HG03457 (cell line): ENCODE measurements at regions not wholly inside any gene's neighbourhood (a gene's known extent, or its start where the extent isn't known, plus 50 kb on each side); places are given as distances from the start of the nearest gene placed in this dataset.
"Not testable (repeated sequence)": the region's sequence is repeated elsewhere in the genome, so short reads cannot be mapped to it uniquely, and the experiment has no call there.

Experiments used
- ATAC-seq: cut with Tn5 transposase; IDR thresholded peaks from one replicate; pipeline ENCODE4 v1.9.1; 2021; ENCODE audit warnings: moderate number of reproducible peaks; ENCODE audit not compliant: unreplicated experiment

DNA sequence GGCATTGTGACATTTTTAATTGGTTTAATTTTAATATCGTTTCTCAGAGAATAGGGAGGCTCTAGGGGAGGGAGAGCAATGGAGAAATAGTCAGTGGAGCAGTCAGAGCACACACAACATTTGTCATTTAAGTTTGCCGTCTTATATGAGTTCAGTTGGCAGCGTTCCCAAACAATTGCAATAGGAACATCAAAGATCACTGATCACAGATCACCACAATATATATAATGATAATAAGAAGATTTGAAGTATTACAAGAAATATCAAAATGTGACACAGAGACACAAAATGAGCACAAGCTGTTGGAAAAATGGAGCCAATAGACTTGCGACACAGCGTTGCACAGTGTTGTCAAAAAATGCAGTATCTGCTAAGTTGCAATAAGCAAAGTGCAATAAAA is 303.7 kb downstream of the CDH19 start:
- ATAC-seq, result no peak

DNA sequence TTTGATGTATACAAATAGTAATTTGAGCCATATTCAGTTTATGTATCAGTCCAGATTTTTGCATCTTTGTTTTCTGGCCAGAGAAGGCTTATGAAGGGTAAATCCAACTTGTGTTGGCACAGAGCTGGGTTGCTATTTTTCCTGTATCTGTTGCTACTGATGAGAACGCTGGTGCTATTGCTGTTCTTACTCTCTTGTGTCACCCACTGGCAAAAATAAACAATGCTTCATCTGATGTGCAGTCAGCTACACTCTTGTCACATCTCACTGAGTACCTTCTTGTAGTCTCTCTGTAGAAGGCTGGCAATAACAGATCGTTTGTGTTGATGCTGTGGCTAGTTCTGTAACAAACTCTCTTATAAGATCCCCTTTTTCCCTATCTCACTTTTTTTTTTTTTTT is 323.4 kb downstream of the CDH19 start:
- ATAC-seq, result no peak

DNA sequence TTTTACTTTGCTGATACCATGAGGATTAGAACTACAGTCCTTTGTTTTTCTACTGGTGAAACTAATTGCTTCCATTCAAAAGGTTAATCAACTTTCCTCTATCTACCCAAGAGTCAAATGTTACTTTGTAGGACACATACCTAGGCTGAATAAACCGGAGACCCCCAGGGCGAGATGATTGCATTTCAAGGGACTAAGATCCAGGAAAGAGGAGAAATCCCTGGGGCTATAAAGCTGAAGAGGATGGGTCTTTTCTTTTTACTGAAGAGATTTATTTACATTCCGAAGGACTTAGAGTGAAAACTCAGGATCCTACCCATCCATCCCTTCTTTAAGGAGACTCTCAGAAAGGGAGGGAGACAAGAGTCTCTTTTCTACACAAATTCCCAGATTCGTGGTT is 331.9 kb downstream of the CDH19 start:
- ATAC-seq, result no peak

DNA sequence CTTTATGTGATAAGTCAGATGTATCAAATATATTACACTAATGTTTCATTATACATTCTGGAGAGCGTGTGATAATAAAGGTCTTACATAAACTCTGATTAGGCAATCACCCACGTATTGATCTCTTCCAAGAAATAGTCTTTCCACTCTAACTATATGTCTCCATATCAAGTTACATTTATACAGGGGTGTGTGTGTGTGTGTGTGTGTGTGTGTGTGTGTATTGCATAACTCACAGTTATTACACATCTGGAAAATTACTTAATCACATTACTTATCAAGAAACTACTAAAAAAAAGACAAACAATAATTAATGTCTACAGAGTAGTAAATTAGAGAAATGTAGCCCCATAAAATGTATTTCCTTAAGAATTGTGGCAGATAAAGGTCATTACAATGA is 339.8 kb downstream of the CDH19 start:
- no peak for ATAC-seq

DNA sequence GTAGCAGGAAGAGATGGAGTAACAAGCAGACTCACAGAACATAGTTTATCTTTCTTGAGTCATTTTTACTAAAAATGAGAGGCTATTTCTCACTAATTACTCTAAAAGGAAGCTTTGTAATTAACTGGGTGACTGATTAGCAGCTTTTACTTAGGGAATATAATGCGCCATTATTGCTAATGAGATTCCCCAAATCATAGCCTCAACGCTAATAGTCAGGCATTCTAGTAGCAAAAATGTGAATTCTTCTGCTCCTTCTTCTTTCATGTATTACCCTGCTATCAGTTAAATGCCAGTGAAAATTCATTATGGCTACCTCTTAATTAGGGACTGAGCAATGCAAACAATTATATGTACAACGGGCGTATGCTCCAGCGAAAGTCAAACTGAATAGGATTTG is 349.8 kb downstream of the CDH19 start:
- ATAC-seq, result no peak

DNA sequence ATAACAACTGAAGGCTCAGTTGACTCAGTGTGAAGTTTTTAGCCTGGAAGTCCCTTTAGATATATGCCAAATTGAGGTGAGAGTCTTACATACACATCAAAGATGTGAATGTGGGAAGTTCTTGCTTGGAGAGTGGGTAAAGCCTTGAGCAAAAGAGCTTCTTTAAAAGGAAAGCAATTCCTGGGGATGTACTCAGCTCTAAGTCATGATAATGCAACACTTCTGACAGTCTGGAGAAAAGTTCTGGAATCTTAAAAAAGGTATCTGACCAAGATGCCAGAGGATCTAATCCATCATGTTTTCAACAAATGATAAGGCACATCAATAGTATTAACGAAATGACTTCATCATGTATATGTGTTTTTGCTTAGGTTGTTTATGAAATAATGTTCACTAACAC is 351.2 kb downstream of the CDH19 start:
- ATAC-seq, result no peak

DNA sequence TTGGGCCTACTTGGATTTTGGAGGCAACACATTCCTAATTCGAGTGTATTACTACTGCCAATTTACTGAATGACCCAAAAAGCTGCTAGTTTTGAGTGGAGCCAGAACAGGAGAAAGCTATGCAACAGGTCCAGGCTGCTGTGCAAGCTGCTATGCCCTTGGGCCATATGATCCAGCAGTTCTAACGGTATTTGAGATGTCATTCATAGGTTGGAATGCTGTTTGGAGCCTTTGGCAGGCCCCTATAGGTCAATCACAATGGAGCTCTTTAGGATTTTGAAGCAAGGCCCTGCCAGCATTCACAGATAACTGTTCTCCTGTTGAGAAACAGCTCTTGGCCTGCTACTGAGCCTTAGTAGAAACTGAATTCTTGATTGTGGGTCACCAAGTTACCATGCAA is 368.7 kb downstream of the CDH19 start:
- ATAC-seq, result no peak

DNA sequence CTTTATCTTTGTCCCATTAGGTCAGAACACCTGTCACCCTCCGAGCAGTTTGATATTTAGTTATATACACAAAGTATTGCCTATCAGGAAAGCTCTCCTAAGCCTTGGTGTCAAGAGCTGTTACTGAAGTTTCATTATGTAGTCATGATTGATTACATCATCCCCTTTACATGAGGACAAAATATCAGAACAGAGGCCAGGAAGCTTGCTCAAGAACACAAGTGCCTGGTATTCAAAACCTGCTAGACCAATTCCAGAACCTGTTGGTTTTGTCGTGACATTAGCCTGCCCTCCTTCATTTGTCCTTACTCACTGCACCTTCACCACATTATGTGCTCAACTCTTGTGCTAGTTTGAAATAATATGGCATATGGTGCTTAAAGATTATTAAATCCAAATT is 377.1 kb downstream of the CDH19 start:
- no peak for ATAC-seq

DNA sequence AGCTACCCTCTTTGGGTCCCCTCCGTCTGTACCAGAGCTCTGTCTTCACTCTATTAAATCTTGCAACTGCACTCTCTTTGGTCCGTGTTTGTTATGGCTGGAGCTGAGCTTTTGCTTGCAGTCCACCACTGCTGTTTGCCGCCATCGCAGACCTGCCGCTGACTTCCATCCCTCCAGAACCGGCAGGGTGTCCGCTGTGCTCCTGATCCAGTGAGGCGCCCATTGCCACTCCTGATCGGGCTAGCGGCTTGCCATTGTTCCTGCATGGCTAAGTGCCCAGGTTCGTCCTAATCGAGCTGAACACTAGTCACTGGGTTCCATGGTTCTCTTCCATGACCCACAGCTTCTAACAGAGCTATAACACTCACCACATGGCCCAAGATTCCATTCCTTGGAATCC is 380.6 kb downstream of the CDH19 start:
- ATAC-seq, result not testable (repeated sequence)

DNA sequence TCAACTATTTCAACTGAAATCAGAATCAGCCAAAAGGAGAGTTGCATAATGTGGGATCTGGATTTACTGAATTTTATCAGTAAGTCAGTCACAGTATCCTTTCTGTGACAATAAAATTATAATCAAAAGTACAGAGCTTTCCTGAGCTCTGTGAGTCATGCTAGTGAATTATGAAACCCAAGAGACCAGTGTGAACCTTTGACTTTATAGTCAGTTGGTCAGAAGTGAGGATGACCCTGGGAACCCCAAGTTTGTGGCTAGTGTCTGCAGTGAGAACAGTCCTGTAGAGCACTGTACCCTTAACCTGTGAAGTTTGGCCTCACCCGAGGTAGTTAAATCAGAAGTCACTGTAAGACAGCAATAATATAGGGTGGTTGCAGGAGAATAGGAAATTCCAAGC is 381.7 kb downstream of the CDH19 start:
- no peak for ATAC-seq

DNA sequence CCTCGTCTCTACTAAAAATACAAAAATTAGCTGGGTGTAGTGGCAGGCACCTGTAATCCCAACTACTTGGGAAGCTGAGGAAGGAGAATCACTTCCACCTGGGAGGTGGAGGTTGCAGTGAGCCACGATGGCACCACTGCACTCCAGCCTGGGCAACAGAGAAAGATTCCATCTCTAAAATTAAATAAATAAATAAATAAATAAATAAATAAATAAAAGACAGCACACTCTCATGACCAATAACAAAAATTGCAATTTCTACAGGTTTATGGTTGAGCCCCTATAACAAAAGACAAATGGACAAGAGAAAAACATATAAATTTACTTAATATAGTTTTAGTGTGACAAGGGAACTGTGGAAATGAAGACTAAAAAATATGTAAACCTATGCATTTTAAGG is 384.1 kb downstream of the CDH19 start:
- no peak for ATAC-seq

DNA sequence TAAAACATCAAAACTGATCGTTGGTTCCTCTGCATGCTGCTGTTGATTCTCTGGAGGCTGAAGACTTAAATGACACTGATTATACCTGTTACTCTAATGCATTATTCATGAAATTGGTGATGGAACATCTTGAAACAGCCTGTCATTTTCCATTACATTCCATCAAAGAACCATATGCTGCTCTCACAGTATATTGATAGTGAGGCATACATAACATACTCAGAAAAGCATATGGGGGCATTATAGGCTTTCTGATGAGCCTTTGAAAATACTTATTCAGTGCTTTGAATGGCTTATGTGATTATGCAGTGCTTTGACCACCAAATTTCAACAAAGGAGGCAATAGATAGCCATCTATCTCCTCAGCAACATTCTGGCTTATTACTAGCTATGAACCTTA is 392.1 kb downstream of the CDH19 start:
- ATAC-seq, result no peak

DNA sequence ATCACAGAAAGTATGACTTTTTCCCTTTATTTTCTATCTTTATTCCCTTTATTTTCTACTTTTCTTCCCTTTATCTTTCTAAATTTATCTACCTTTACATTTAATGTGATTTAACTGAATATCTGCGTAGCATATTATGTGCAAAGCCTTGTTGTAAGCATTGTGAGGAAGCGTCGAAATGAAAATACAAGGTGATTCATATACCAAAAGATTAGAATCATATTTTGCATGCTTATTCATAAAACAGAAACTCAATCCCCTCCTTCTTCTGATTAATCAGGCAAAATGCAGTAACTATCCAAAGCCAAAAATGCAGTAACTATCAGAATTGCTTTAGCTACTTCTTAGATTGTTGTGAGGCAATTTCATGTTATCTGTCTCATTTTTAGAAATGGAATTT is 393.0 kb downstream of the CDH19 start:
- no peak for ATAC-seq

DNA sequence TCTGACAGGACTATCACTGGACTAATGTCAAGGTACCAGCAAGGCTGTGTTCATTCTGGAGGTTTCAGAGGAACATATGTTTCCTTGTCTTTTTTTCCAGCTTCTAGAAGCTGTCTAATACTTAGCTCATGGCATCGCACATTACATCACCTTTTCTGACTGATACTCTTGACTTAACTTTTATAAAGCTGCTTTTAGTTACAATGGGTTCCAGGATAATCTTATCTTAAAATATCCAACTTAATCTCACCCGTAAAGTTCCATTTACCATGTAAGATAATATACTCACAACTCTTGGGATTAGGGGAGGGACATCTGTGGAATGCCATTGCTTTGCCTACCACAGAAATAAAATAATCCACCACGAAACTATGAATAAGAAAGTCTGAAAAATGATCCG is 394.2 kb downstream of the CDH19 start:
- ATAC-seq, result no peak

DNA sequence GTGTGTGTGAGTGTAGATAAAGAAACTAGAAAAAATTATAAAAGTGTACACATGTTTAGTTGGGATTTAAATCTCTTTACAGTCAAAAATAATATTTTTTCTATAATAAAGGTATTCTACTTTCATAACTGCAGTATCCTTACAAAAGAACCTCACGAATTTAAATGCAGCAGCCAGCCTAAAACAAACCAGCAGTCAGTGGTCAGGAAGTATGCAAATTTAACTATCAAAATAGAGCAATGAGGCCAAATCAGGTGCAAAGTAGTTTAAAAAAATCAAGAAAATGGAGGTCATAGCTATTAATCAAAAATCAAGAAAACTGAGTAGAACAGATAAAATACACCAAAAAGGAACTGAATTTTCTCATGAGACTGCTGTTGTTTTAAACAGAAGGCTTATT is 407.1 kb downstream of the CDH19 start:
- no peak for ATAC-seq

DNA sequence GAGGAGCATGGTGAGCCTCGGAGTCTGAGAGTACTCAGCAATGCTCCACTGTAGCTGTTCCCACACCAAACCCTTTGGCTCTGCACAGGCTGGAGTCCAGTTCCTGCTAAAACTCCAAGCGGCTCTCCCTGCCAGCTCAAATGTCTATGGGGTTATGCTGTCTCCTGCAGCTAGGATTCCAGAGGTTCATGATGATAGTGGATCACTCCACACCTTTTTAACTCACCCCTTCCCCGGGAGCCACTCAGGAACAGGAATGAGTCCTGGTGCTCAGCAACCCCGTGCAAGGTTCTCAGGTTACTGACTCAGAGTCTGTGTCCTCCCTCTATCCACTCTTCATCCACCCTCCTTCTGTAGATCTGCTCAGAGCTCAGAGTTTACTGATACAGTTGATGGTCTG is 410.0 kb downstream of the CDH19 start:
- ATAC-seq, result no peak

DNA sequence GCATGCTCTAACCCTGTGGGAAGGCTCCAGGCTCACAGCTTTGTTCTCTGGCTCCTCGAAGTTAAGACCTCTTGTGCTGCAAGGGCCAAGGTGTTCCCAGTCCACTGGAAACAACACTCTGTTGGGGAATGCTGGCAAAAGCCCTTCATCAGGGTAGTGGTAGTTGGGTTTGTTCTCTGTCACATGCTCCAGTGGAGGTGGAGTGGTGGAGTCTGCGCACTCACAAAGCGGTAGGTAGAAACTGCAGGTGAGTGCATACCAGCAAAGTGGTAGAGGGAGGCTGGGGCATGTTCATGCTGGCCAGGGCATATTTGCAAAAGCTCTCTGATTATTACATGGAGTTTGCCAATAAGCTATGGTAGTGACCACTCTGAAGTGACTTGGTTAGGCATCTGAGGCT is 410.5 kb downstream of the CDH19 start:
- ATAC-seq, result no peak

DNA sequence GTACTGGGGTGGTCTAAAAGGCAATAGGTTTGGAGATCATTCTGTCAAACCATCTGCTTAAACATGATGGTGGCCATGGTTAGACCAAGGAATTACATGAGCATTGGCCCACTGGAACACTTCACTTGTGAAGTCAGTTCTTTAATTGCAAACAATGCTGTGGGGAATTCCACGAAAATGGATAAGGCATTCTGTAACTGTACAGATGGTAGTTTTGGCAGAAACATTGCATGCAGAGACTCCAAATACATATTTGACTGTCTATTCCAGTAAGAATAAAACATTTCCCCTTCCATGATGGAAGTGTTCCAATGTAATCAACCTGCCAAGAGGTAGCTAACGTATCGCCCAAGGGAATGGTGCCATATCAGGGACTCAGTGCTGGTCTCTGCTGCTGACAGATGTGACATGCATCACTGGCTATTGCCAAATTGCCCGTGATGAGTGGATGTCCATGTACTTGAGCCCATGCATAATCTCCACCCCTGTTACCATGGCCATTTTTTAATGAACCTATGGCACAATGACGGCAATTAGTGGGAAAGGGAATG is 417.9 kb downstream of the CDH7 start:
- ATAC-seq, result no peak

DNA sequence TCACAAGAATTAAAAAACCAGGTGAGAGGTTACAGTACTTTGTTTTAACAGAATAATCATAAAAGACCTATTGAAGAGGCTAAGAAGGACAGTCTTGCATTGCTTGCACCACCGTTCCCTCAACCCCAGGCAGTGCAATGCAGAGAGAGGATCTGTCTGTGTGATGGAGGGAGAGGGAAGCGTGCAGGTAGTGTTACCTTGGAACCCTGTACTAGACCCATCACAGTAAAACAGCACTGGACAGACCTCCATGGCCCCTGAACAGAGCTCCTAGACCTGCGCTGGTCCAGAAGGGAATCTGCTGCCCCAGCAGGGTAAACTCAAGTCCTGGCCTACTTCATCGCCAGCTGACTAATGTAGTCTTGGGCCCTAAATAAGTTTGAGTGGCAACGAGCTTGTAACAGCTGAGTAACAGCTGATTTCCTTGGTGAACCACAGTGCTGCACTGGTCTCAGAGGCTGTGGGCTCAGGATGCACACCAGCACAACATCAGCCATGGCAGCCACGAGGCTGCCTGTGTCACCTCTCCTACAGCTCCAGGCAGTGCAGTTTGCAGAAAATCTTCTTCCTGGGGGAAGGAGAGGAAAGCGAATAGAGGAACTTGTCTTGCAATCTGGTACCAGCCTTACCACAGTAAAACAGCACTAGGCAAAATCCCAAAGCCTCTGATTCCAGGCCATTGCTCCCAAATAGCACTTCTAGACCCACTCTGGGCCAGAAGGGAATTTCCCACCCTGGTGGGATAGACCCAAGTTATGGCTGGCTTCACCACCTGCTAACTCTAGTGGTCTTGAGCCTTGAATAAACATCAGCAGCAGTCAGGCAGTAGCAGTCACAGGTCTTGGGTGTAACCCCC is 417.2 kb downstream of the CDH7 start:
- ATAC-seq, result no peak

DNA sequence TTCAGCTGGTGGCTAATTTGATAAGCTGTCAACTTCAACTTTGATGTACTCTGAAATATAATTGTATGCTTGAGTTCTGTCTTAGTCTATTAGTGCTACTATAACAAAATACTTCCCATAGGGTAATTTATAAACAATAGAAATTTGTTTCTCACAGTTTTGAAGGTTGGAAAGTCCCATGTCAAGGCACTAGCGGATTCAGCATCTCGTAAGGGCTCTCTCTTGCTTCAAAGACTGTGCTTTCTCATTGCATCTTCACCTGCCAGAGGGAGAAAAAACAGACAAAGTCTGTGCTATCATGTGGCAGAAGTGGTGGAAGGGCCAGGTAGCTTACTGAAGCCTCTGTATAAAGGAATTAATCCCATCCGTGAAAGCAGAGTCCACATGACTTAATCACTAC is 409.2 kb downstream of the CDH7 start:
- no peak for ATAC-seq

DNA sequence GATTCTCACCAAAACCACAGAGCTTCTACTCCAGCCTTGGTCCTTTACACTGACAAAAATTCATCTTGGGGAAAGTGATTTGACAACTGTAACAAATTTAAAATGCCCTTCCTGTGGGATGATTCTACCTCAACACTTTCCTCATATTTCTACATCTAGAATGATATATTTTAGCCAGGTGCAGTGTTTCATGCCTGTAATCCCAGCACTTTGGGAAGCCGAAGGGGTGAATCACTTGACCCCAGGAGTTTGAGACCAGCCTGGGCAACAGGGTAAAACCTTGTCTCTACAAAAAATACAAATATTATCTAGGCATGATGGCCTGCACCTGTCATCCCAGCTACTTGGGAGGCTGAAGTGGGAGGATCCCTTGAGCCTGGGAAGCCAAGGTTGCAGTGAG is 408.6 kb downstream of the CDH7 start:
- no peak for ATAC-seq

DNA sequence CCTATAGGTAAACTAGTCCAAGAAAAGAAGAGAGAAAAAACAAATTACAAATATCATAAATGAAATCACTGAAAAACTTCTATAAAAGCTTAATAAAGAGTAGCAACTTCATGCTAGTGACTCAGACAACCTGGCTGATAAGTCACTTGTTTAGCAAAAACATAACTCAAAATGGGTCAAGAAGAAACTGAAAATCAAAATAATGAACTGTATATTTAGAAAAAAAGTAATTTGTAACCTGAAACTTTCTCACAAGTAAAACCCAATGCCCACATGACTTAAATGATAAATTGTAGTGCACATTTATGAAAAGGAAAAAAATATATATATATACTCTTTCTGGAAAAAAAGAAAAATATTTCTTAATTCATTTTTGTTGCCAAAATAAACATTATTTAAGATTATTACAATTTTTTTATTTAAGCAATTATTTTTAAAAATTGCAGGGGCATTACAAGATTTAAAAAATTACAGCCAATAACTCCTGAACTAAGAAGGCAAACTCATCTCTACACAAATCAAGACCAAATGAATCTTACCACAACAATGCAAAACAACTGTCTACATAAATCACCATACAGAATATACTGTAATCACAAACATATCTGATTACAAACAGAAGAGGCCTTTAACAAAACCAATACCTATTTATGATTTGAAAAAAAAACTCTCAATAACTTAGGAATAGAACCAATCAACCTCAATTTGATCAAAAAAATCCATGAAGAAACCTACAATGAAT is 406.3 kb downstream of the CDH7 start:
- ATAC-seq, result peak; percentile 62
